ENCODE measurements at regions not wholly inside any gene's neighbourhood (a gene's known extent, or its start where the extent isn't known, plus 50 kb on each side); places are given as distances from the start of the nearest gene placed in this dataset.

GRCh38 chr5:12902611-12903010 is 998.4 kb upstream of the CTNND2 start:
- TF ChIP-seq CTCF (IDR thresholded peaks at IDR 0.05) (no peak), POLR2A (IDR thresholded peaks at IDR 0.05) (no peak), EP300 (IDR thresholded peaks at IDR 0.05) (no peak)
